Calu3 (cell line): ENCODE measurements at regions not wholly inside any gene's neighbourhood (a gene's known extent, or its start where the extent isn't known, plus 50 kb on each side); places are given as distances from the start of the nearest gene placed in this dataset.

Experiments used
- BruUV-seq: library from RNA; stranded (reverse); fragments of 400-500 nt; replicated peaks from 2 replicates; lab custom pipeline; 2021; lab: Mats Ljungman, UMichigan
- CTCF ChIA-PET: fragments of 300-600 bp; sonication (Branson Sonifier 250); formaldehyde crosslinking; loops from one replicate; lab custom pipeline; 2022; ENCODE audit warnings: antibody characterized with exemption; lab: Charles Lee
- DNase-seq: peaks from one replicate; pipeline ENCODE4 v3.0.0; 2022
- H3K27ac Mint-ChIP-seq: one replicate; pipeline ENCODE4 v1.8.0; 2022; ENCODE audit warnings: mixed read lengths; ENCODE audit not compliant: unreplicated experiment
- H3K27me3 Mint-ChIP-seq: one replicate; pipeline ENCODE4 v1.8.0; 2022; ENCODE audit warnings: mixed read lengths; ENCODE audit not compliant: unreplicated experiment
- H3K36me3 Mint-ChIP-seq: one replicate; pipeline ENCODE4 v1.8.0; 2022; ENCODE audit warnings: mild to moderate bottlenecking, moderate library complexity, mixed read lengths; ENCODE audit not compliant: insufficient read depth, unreplicated experiment
- H3K4me1 Mint-ChIP-seq: one replicate; pipeline ENCODE4 v1.8.0; 2022; ENCODE audit warnings: mild to moderate bottlenecking, low read depth, mixed read lengths; ENCODE audit not compliant: unreplicated experiment
- H3K4me3 Mint-ChIP-seq: one replicate; pipeline ENCODE4 v1.8.0; 2022; ENCODE audit warnings: mild to moderate bottlenecking, low read depth, moderate library complexity, mixed read lengths; ENCODE audit not compliant: unreplicated experiment
- H3K9me3 Mint-ChIP-seq: one replicate; pipeline ENCODE4 v1.8.0; 2022; ENCODE audit warnings: low read depth, mixed read lengths; ENCODE audit not compliant: unreplicated experiment
- intact Hi-C: fragments of 100-400 bp; cut with micrococcal nuclease; formaldehyde crosslinking; loops from one replicate; pipeline ENCODE4 v1.10.0; 2022; ENCODE audit not compliant: unreplicated experiment
- TF ChIP-seq, protein P1 (sequence below): fragments of 200-600 bp; IDR thresholded peaks from one replicate; pipeline ENCODE4 v1.8.0; 2022; ENCODE audit warnings: antibody characterized with exemption; ENCODE audit not compliant: unreplicated experiment

DNA sequence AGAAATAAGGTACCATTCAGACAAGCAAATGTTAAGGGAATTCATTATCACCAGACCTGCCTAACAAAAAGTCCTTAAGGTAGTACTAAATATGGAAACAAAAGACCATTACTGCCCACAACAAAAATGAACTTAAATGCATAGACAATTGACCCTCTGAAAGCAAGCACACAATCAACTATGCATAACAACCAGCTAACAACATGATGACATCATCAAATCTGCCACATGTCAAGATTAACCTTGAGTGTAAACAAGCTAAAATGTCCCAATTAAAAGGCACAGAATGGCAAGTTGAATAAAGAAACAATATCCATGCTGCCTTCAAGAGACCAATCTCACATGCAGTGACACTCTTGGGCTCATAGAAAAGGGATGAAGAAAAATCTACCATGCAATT is 160.7 kb upstream of the CPXCR1 start:
- no peak for DNase-seq
- Mint-ChIP-seq H3K4me1 (no peaks in the 10 kb centered on the region), H3K4me3 (no peak overlapping the region), H3K36me3 (no peaks in the 10 kb centered on the region), H3K9me3 (peaks cover 5% of the 10 kb centered on the region), H3K27me3 (no peaks in the 10 kb centered on the region), H3K27ac (no peak overlapping the region)
- intact Hi-C loops = no loop called here
- CTCF ChIA-PET = no interaction called here
- TF ChIP-seq, protein P1, sequence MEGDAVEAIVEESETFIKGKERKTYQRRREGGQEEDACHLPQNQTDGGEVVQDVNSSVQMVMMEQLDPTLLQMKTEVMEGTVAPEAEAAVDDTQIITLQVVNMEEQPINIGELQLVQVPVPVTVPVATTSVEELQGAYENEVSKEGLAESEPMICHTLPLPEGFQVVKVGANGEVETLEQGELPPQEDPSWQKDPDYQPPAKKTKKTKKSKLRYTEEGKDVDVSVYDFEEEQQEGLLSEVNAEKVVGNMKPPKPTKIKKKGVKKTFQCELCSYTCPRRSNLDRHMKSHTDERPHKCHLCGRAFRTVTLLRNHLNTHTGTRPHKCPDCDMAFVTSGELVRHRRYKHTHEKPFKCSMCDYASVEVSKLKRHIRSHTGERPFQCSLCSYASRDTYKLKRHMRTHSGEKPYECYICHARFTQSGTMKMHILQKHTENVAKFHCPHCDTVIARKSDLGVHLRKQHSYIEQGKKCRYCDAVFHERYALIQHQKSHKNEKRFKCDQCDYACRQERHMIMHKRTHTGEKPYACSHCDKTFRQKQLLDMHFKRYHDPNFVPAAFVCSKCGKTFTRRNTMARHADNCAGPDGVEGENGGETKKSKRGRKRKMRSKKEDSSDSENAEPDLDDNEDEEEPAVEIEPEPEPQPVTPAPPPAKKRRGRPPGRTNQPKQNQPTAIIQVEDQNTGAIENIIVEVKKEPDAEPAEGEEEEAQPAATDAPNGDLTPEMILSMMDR = no peak
- BruUV-seq = no TSS peak

DNA sequence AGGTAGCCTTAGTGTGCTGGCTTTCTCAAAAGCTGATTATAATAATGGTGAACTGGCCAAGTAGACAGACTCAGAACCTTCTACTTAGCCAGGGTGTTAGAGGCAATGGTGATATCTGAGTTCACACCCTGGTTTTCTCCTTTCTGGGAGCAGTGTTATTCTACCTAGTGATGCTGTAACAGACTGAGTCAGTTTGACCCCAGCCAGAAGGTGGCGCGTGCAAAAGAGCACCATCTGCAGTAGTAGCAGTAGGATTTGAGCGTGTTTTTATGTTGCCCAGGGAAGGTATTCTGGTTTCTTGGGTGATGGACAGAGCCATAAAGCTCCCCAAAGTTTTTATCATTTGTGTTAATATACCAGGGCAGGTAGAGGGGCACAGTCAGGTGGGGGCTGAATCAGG is 143.8 kb upstream of the CPXCR1 start:
- H3K4me3 Mint-ChIP-seq = no peak overlapping the region
- peaks cover 10% of the 10 kb centered on the region for H3K9me3 Mint-ChIP-seq
- H3K27ac Mint-ChIP-seq = no peak overlapping the region
- H3K4me1 Mint-ChIP-seq = no peaks in the 10 kb centered on the region
- CTCF ChIA-PET = no interaction called here
- no peaks in the 10 kb centered on the region for H3K27me3 Mint-ChIP-seq
- H3K36me3 Mint-ChIP-seq = no peaks in the 10 kb centered on the region
- intact Hi-C loops = no loop called here
- no peak for DNase-seq
- BruUV-seq = no TSS peak
- TF ChIP-seq, protein P1 = no peak

DNA sequence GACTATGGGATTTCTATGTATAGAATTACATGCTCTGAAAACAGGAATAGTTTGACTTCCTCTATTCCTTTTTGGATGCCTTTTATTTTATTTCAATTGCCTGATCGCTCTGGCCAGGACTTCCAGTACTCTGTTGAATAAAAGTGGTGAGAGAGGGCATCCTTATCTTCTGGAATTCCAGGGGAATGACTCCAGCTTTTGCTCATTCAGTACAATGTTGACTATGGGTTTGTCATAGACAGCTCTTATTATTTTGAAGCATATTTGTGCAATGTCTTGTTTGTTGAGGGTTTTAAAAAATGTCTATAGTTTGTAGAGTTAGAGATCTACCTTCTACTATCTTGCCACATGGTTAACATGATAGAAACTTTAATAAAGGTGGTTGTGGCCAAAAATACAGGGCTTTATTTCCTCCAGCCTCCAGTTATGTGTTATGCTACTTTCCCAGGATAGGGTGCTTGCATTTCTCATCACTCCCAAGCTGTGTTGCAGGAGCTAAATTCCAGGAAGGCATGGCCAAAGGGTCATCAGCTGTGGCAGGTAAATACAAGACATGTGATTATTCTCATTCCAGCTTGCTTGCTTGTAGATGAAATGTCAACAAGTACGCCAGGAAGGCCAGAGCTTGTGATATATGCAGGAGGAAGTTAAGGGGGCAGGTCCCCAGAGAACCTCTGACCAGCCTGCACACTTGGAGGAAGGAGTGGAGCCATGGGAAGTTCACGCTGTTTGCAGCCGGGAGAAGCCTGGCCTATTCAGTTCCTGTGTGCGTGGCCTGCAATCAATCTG is 142.4 kb upstream of the CPXCR1 start:
- intact Hi-C loops = no loop called here
- no peaks in the 10 kb centered on the region for H3K27me3 Mint-ChIP-seq
- TF ChIP-seq, protein P1 = no peak
- BruUV-seq = no TSS peak
- no peak for DNase-seq
- CTCF ChIA-PET = no interaction called here
- H3K27ac Mint-ChIP-seq = no peak overlapping the region
- no peaks in the 10 kb centered on the region for H3K36me3 Mint-ChIP-seq
- H3K9me3 Mint-ChIP-seq = peaks cover 8% of the 10 kb centered on the region
- no peak overlapping the region for H3K4me3 Mint-ChIP-seq
- no peaks in the 10 kb centered on the region for H3K4me1 Mint-ChIP-seq

DNA sequence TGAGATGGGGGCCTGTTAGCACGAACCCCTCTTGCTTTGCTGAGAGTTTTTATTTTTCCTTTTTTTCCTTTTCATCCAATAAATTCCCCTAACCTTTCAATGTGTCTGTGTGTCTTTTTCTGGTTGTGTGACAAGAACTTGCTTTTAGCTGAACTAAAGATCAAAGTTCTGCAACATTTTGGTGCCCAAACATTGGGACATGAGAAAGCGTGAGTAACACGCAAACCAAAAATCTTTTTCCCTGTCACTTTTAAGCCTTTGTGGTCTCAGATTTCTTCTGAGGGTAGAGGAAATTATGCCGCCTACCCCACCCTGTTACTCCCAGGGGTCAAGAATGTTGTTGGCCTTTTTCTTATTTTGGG is 141.8 kb upstream of the CPXCR1 start:
- Mint-ChIP-seq H3K4me1 (no peaks in the 10 kb centered on the region), H3K9me3 (peaks cover 8% of the 10 kb centered on the region), H3K27me3 (no peaks in the 10 kb centered on the region), H3K36me3 (no peaks in the 10 kb centered on the region), H3K27ac (no peak overlapping the region), H3K4me3 (no peak overlapping the region)
- intact Hi-C loops = no loop called here
- CTCF ChIA-PET = no interaction called here
- BruUV-seq = no TSS peak
- TF ChIP-seq, protein P1 = no peak
- no peak for DNase-seq
